HG02798 (cell line): ENCODE measurements at regions not wholly inside any gene's neighbourhood (a gene's known extent, or its start where the extent isn't known, plus 50 kb on each side); places are given as distances from the start of the nearest gene placed in this dataset.
"Not testable (repeated sequence)": the region's sequence is repeated elsewhere in the genome, so short reads cannot be mapped to it uniquely, and the experiment has no call there.

ENCODE experiments used
- ATAC-seq: cut with Tn5 transposase; IDR thresholded peaks from one replicate; pipeline ENCODE4 v1.9.1; 2021; ENCODE audit warnings: mild to moderate bottlenecking; ENCODE audit not compliant: unreplicated experiment, poor library complexity

- ATAC-seq: not testable (repeated sequence)
Measured at GRCh38 chr9:39663020-39663419, 307.6 kb downstream of the SPATA31A1 start.

- peak; percentile 59 for ATAC-seq
Measured at GRCh38 chr9:39663713-39664112, 308.2 kb downstream of the SPATA31A1 start.

GRCh38 chr9:39665020-39665419 lies 309.6 kb downstream of the SPATA31A1 start:
- not testable (repeated sequence) for ATAC-seq

- ATAC-seq: not testable (repeated sequence)
Measured at GRCh38 chr9:39674437-39675210, 319.2 kb downstream of the SPATA31A1 start.

DNA sequence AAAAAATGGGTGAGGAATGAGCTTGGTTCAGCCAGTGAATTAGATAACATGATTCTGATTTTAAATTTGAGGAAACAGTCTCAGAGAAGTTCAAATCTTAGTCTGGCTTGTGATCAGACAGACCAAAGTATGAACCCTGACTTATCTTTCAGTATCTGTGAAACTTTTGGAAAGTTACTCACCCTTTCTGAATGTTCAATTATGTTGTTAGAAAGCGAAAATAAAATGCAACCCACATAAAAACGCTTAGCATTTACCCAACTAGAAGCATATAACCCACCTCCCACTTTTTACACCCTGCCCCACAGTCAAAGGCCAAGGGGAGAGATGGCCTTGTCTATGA lies 319.7 kb downstream of the SPATA31A1 start:
- not testable (repeated sequence) for ATAC-seq

GRCh38 chr9:39678534-39679263 lies 323.2 kb downstream of the SPATA31A1 start:
- ATAC-seq: not testable (repeated sequence)

DNA sequence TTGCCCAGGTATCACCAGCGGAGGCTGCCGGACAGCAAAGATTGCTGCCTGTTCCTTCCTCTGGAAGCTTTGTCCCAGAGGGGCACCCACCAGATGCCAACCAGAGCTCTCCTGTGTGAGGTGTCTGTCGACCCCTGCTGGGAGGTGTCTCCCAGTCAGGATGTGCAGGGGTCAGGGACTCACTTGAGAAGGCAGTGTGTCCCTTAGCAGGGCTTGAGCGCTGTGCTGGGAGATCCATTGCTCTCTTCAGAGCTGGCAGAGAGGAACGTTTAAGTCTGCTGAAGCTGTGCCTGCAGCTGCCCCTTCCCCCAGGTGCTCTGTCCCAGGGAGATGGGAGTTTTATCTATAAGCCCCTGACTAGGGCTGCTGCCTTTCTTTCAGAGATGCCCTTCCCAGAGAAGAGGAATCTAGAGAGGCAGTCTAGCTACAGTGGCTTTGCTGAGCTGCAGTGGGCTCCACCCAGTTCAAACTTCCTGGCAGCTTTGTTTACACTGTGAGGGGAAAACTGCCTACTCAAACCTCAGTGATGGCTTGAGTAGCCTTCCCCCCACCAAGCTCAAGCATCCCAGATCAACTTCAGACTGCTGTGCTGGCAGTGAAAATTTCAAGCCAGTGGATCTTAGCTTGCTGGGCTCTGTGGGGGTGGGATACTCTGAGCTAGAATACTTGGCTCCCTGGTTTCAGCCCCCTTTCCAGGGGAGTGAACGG lies 325.4 kb downstream of the SPATA31A1 start:
- not testable (repeated sequence) for ATAC-seq

GRCh38 chr9:39728862-39729261 lies 373.4 kb downstream of the SPATA31A1 start:
- ATAC-seq: not testable (repeated sequence)

DNA sequence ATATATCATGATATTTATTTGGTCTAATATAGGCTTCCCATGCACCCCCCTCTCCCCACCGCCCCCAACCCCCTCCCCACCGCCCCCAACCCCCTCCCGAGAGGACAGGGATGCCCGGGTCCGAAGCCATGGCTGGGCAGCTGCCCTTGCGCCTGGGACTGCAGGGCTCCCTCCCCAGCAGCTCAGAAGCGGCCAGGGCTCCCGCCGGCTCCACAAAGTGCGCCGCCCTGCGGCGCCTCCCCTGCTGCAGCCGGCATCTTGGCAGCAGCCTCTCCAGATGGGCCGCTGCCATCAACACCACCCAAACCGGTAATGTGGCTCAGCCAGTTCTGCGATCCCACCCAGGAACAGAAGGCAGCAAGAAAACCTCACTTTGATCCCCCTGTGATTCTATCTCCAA lies 389.4 kb downstream of the SPATA31A1 start:
- not testable (repeated sequence) for ATAC-seq

GRCh38 chr9:39775570-39775969 lies 420.1 kb downstream of the SPATA31A1 start:
- ATAC-seq: not testable (repeated sequence)

DNA sequence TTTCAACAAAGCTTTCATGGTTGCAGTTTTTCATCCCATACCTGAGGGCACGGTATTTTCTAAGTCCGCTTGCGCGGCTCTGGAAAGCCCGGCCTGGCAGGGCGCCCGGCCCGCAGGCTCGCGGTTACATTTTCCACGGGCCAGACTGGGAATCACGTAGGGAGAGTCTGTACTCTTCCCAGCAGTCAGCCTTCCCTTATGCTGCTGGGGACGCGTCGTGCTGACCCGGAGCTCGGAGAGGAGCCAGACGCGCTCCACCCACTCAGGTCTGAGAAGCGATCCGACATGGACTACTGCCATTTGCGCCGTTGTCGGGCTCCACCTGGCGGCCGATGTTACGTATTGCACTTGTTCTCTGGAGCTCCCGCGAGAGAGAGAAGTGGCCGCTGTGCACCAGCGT lies 435.9 kb downstream of the SPATA31A1 start:
- peak; percentile 100 for ATAC-seq

- not testable (repeated sequence) for ATAC-seq
Measured at GRCh38 chr9:39797935-39798334, 442.5 kb downstream of the SPATA31A1 start.

DNA sequence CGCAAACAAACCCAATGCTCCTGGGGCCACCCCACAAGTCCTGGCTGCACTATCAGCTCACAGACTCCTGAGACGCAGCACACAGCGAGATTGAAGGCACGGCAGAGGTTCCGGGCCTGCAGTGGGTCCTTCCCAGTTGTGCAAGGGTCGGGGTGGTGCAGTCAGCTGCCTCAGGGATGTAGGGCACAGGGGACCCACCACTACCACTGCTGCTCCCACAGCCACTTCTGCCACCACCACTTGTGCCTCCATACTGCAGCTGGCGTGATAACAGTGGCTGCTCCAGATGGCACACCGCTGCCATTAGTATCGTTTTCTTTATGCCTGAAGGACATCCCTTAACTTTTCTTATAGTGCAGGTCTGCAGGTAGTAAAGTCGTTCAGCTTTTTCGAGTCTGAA lies 443.8 kb downstream of the SPATA31A1 start:
- ATAC-seq: not testable (repeated sequence)

DNA sequence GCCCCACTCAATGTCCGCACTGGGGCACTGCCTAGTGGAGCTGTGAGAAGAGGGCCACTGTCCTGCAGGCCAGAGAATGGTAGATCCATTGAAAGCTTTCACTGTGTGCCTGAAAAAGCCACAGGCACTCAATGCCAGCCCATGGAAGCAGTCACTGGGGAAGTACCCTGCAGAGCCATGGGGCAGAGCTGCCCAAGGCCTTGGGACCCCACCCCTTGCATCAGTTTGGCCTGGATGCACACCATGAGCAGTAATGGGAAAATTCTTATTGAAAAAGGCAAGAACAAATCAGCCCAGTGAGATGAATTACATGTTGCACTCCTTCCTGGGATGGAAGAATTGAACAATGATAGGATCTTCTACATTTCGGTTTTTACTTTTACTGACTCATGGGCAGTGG lies 447.1 kb downstream of the SPATA31A1 start:
- ATAC-seq: not testable (repeated sequence)

DNA sequence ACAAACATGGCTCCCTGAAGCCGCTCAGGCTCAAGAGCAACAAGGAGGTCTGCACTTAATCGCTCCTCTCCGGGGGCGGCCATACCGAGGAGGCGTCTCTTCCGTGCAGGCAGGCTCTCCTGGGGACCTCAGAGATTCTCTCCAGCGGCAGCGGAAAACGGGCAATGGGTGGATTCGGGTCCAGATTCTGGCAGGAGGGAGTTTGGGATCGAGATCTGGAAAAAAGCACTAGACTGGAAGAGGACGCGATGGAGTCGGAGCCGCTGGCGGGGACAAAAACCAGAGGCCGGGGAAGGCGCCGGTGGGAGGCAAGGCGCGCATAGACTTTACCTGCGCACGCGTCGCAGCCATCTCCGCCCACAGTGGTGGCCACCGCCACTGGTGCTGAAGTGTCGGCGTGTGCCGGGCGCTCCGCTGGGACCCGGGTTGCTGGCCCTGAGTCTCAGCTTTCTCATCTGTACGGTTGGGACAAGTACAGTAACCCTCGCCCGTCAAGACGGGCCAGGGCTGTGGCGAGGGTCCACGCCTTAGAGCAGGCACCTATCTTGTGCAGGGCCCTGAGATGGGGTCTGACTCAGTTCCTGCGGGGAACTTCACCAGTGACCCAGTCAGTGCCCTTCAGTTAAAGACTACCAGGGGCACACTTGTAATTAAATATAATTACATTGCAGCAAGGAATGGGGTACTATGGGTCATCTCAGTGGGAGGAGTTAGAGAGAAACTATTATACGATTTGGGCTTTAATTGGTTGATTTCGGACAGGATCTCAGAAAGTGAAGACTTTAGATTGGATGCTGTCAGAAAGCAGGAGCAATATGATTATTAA lies 454.1 kb downstream of the SPATA31A1 start:
- ATAC-seq: not testable (repeated sequence)

GRCh38 chr9:39810401-39810800 lies 454.9 kb downstream of the SPATA31A1 start:
- ATAC-seq: not testable (repeated sequence)

DNA sequence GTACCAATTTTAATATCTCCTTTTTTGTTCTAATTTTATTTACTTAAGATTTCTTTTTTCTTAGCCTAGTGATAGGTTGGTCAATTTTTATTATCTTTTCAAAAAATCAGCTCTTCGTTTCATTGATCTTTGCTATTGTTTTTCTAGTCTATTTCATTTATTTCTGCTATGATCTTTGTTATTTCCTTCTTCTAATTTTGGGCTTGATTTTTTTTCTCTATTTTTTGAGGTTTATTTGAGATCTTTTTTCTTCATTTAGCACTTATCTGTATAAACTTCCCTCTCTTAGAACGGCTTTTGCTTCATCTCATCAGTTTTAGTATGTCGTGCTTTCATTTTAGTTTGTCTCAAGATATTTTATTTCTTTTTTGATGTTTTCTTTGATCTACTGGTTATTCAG lies 456.1 kb downstream of the SPATA31A1 start:
- not testable (repeated sequence) for ATAC-seq

DNA sequence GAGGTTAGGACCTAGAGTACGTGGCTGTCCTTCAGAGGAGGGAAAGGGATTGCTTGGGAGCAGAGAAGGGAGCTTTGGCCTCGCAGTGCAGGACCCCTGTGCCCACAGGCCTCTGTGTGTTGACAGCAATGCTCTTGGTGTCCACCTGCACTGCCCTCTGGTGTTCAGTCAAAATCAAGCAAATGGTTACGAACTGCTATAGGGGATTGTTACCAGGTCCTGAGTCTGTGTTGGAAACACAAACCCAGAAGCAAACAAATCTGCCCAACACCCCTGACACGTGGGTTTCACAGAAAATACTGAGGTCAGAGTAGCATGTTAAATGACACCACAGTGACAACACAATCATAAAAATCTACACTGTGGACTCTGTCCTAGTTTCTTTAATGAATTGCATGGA lies 473.0 kb downstream of the SPATA31A1 start:
- not testable (repeated sequence) for ATAC-seq
